H9 (cell line): ENCODE measurements at regions not wholly inside any gene's neighbourhood (a gene's known extent, or its start where the extent isn't known, plus 50 kb on each side); places are given as distances from the start of the nearest gene placed in this dataset.

Experiments used
- DNase-seq: peaks from one replicate; pipeline ENCODE4 v3.0.0-alpha.2; 2017
- H2AFZ ChIP-seq: one replicate; pipeline ENCODE4 v1.6.1; 2013; ENCODE audit warnings: mild to moderate bottlenecking, low read length, control low read depth, moderate library complexity
- H2AK5ac ChIP-seq: 2 replicates; pipeline ENCODE4 v1.6.1; 2013; ENCODE audit warnings: low read length, control low read depth, mixed read lengths; ENCODE audit not compliant: insufficient read length
- H2BK120ac ChIP-seq: one replicate; pipeline ENCODE4 v1.6.1; 2013; ENCODE audit warnings: low read depth, mild to moderate bottlenecking, low read length, control low read depth, inconsistent platforms; ENCODE audit not compliant: poor library complexity, severe bottlenecking
- H2BK12ac ChIP-seq: 2 replicates; pipeline ENCODE4 v1.6.1; 2013; ENCODE audit warnings: low read length, control low read depth, mixed read lengths, low read depth; ENCODE audit not compliant: insufficient read length
- H2BK15ac ChIP-seq: 2 replicates; pipeline ENCODE4 v1.6.1; 2013; ENCODE audit warnings: low read depth, low read length, control low read depth
- H2BK20ac ChIP-seq: one replicate; pipeline ENCODE4 v1.6.1; 2013; ENCODE audit warnings: low read depth, mild to moderate bottlenecking, low read length, control low read depth, inconsistent platforms; ENCODE audit not compliant: poor library complexity, severe bottlenecking
- H2BK5ac ChIP-seq: 2 replicates; pipeline ENCODE4 v1.6.1; 2013; ENCODE audit warnings: low read length, control low read depth, mixed read lengths; ENCODE audit not compliant: insufficient read length
- H3K14ac ChIP-seq: 2 replicates; pipeline ENCODE4 v1.6.1; 2013; ENCODE audit warnings: low read length, control low read depth; ENCODE audit not compliant: insufficient read depth
- H3K18ac ChIP-seq: 2 replicates; pipeline ENCODE4 v1.6.1; 2013; ENCODE audit warnings: low read depth, mild to moderate bottlenecking, mixed read lengths, low read length, control low read depth; ENCODE audit not compliant: insufficient read length
- H3K23ac ChIP-seq: 2 replicates; pipeline ENCODE4 v1.6.1; 2013; ENCODE audit warnings: low read length, control low read depth, mixed read lengths, low read depth; ENCODE audit not compliant: insufficient read length
- H3K23me2 ChIP-seq: 2 replicates; pipeline ENCODE4 v1.6.1; 2013; ENCODE audit warnings: low read depth, mild to moderate bottlenecking, mixed read lengths, low read length, control low read depth; ENCODE audit not compliant: insufficient read length, poor library complexity, severe bottlenecking
- H3K27ac ChIP-seq: 2 replicates; pipeline ENCODE4 v1.5.1; 2013; ENCODE audit warnings: low read length, control low read depth, mixed read lengths, low read depth; ENCODE audit not compliant: insufficient read length
- H3K27me3 ChIP-seq: 2 replicates; pipeline ENCODE4 v1.6.1; 2013; ENCODE audit warnings: low read length, control low read depth, inconsistent platforms; ENCODE audit not compliant: insufficient read depth
- H3K4ac ChIP-seq: 2 replicates; pipeline ENCODE4 v1.6.1; 2013; ENCODE audit warnings: low read depth, mild to moderate bottlenecking, control low read depth, inconsistent platforms, low read length, moderate library complexity
- H3K4me1 ChIP-seq: 2 replicates; pipeline ENCODE4 v1.6.1; 2013; ENCODE audit warnings: low read length, control low read depth, inconsistent platforms; ENCODE audit not compliant: insufficient read depth
- H3K4me2 ChIP-seq: 2 replicates; pipeline ENCODE4 v1.6.1; 2013; ENCODE audit warnings: low read length, control low read depth, mixed read lengths; ENCODE audit not compliant: insufficient read length, insufficient read depth
- H3K56ac ChIP-seq: 2 replicates; pipeline ENCODE4 v1.6.1; 2013; ENCODE audit warnings: low read depth, mild to moderate bottlenecking, mixed read lengths, low read length, control low read depth; ENCODE audit not compliant: insufficient read length
- H3K79me1 ChIP-seq: 2 replicates; pipeline ENCODE4 v1.6.1; 2013; ENCODE audit warnings: low read depth, mild to moderate bottlenecking, moderate library complexity, low read length, control low read depth, inconsistent platforms; ENCODE audit not compliant: insufficient read depth, poor library complexity, severe bottlenecking
- H3K79me2 ChIP-seq: 2 replicates; pipeline ENCODE4 v1.6.1; 2013; ENCODE audit warnings: low read length, control low read depth, inconsistent platforms; ENCODE audit not compliant: insufficient read depth
- H3K9ac ChIP-seq: 2 replicates; pipeline ENCODE4 v1.6.1; 2013; ENCODE audit warnings: low read length, control low read depth, mixed read lengths; ENCODE audit not compliant: insufficient read length; ENCODE audit errors: extremely low read depth
- H3K9me3 ChIP-seq: one replicate; pipeline ENCODE4 v1.6.1; 2013; ENCODE audit warnings: low read depth, low read length, inconsistent platforms; ENCODE audit not compliant: control insufficient read depth
- H3T11ph ChIP-seq: one replicate; pipeline ENCODE4 v1.6.1; 2013; ENCODE audit warnings: mild to moderate bottlenecking, low read length, control low read depth, inconsistent platforms
- H4K20me1 ChIP-seq: one replicate; pipeline ENCODE4 v1.6.1; 2013; ENCODE audit not compliant: control insufficient read depth, insufficient read length, insufficient read depth
- H4K5ac ChIP-seq: 2 replicates; pipeline ENCODE4 v1.6.1; 2013; ENCODE audit warnings: low read depth, mild to moderate bottlenecking, mixed read lengths, low read length, control low read depth; ENCODE audit not compliant: insufficient read length
- H4K8ac ChIP-seq: replicated peaks from 2 replicates; pipeline ENCODE4 v1.6.1; 2013; ENCODE audit warnings: low read length, control low read depth, mixed read lengths, low read depth; ENCODE audit not compliant: insufficient read length
- H4K91ac ChIP-seq: 2 replicates; pipeline ENCODE4 v1.6.1; 2013; ENCODE audit warnings: low read depth, mild to moderate bottlenecking, moderate library complexity, mixed read lengths, low read length, control low read depth; ENCODE audit not compliant: insufficient read length
- H3K27ac Mint-ChIP-seq, 3 experiments: 2 replicates in 2 of 3; 3 replicates in 1 of 3; pipeline ENCODE4 v1.8.0; 2020 to 2021; ENCODE audit warnings: mixed read lengths in 3 of 3, mild to moderate bottlenecking in 1 of 3, moderate library complexity in 1 of 3
- H3K27me3 Mint-ChIP-seq: 2 replicates; pipeline ENCODE4 v1.8.0; 2021; ENCODE audit warnings: low read depth, mild to moderate bottlenecking, moderate library complexity, mixed read lengths
- H3K36me3 Mint-ChIP-seq, 3 experiments: 2 replicates in 2 of 3; 3 replicates in 1 of 3; pipeline ENCODE4 v1.8.0; 2020 to 2021; ENCODE audit warnings: low read depth in 3 of 3, mixed read lengths in 3 of 3; ENCODE audit not compliant: insufficient read depth in 1 of 3
- H3K4me1 Mint-ChIP-seq, 2 experiments: 2 replicates each; pipeline ENCODE4 v1.8.0; 2020; ENCODE audit warnings: mixed read lengths in 2 of 2
- H3K4me3 Mint-ChIP-seq, 2 experiments: 2 replicates in 1 of 2; 3 replicates in 1 of 2; pipeline ENCODE4 v1.8.0; 2020 to 2021; ENCODE audit warnings: mild to moderate bottlenecking in 2 of 2, mixed read lengths in 2 of 2, moderate library complexity in 1 of 2
- H3K9me3 Mint-ChIP-seq, 2 experiments: 2 replicates in 1 of 2; 3 replicates in 1 of 2; pipeline ENCODE4 v1.8.0; 2020; ENCODE audit warnings: mild to moderate bottlenecking in 2 of 2, mixed read lengths in 2 of 2, moderate library complexity in 1 of 2
- WGBS: extraction: QIAGEN DNeasy Blood & Tissue Kit; methylation state at CpG from one replicate; pipeline ENCODE4 v1.1.7; 2013; ENCODE audit warnings: missing lambda C conversion rate, low lambda C conversion rate, mixed read lengths; ENCODE audit not compliant: insufficient read length; ENCODE audit errors: extremely low coverage; 5-methylcytosine and 5-hydroxymethylcytosine counted together
- TF ChIP-seq, protein P1 (sequence below): fragments of 200-600 bp; sonication (generic); conservative IDR thresholded peaks from 3 replicates; pipeline ENCODE4 v1.8.0; 2021; ENCODE audit warnings: antibody characterized with exemption, mild to moderate bottlenecking

DNA sequence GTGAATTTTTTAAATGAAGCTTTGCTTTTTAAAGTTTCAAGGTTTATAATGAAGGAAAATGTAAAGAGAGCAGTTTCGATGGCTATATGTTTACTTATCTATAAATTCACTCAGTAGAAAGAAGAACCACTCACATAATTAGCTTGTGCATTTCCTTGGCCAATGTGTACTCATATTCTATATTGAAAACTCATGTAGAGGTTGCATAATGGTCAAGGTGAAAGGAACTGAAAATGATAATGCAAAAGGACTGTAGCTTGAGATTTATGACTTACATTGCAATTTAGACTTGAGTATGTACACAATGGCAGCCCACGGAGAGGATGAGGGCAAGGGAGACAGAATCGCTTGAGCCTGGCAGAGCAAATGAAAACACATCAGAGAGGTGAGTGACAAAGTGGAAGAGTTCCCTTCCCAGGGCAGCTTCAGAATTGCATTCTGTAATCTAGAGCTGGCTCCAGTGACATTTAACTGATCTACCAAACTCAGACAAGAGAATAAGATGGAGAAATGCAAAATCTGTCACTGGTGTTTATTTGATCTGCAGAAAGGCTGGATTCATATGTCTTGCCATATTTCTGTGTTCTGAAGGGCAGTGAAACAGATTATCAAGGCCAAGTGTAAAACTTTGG is 191.8 kb downstream of the TMEM200A start:
- Mint-ChIP-seq H3K36me3 (no peaks in the 10 kb centered on the region), H3K4me3 (no peak overlapping the region), H3K27ac (no peak overlapping the region; a peak in 1 of 7 replicates), H3K9me3 (no peaks in the 10 kb centered on the region), H3K27me3 (no peaks in the 10 kb centered on the region), H3K4me1 (no peaks in the 10 kb centered on the region)
- no peak for DNase-seq
- Histone ChIP-seq H3K4me1 (no peaks in the 10 kb centered on the region), H3K9me3 (no peaks in the 10 kb centered on the region), H2AFZ (no peak overlapping the region), H3K23ac (no peak overlapping the region), H3K27me3 (no peaks in the 10 kb centered on the region), H3K56ac (no peak overlapping the region), H4K5ac (no peak overlapping the region), H3T11ph (no peak overlapping the region), H3K9ac (no peak overlapping the region), H3K79me2 (no peaks in the 10 kb centered on the region), H2AK5ac (no peak overlapping the region), H3K18ac (no peak overlapping the region), H3K79me1 (no peaks in the 10 kb centered on the region), H2BK15ac (no peak overlapping the region), H4K8ac (no peak overlapping the region), H4K20me1 (no peaks in the 10 kb centered on the region), H4K91ac (no peak overlapping the region), H2BK12ac (no peak overlapping the region), H2BK20ac (no peak overlapping the region), H3K14ac (no peak overlapping the region), H2BK120ac (no peak overlapping the region), H3K23me2 (no peaks in the 10 kb centered on the region), H3K4me2 (no peak overlapping the region), H2BK5ac (no peak overlapping the region), H3K4ac (no peak overlapping the region), H3K27ac (no peak overlapping the region)
- no CpG with 5 or more reads among the region's 3 CpGs for WGBS
- TF ChIP-seq, protein P1, sequence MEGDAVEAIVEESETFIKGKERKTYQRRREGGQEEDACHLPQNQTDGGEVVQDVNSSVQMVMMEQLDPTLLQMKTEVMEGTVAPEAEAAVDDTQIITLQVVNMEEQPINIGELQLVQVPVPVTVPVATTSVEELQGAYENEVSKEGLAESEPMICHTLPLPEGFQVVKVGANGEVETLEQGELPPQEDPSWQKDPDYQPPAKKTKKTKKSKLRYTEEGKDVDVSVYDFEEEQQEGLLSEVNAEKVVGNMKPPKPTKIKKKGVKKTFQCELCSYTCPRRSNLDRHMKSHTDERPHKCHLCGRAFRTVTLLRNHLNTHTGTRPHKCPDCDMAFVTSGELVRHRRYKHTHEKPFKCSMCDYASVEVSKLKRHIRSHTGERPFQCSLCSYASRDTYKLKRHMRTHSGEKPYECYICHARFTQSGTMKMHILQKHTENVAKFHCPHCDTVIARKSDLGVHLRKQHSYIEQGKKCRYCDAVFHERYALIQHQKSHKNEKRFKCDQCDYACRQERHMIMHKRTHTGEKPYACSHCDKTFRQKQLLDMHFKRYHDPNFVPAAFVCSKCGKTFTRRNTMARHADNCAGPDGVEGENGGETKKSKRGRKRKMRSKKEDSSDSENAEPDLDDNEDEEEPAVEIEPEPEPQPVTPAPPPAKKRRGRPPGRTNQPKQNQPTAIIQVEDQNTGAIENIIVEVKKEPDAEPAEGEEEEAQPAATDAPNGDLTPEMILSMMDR: no peak
